HCT116 (cell line): ENCODE measurements at regions not wholly inside any gene's neighbourhood (a gene's known extent, or its start where the extent isn't known, plus 50 kb on each side); places are given as distances from the start of the nearest gene placed in this dataset.

Source experiments
- ATAC-seq: fragments of 200-7000 bp; cut with Tn5 transposase; 2 replicates; pipeline ENCODE4 v1.9.1; 2020; ENCODE audit warnings: mild to moderate bottlenecking, moderate library complexity
- BruUV-seq: library from RNA; stranded (reverse); fragments of 400-500 nt; replicated peaks from 2 replicates; lab custom pipeline; 2021; lab: Mats Ljungman, UMichigan
- CTCF ChIA-PET: fragments of 300-600 bp; sonication (Branson Sonifier 250); formaldehyde crosslinking; loops from one replicate; lab custom pipeline; 2021; ENCODE audit warnings: antibody characterized with exemption; lab: Charles Lee
- POLR2A ChIA-PET: fragments of 300-600, 350-600 bp; sonication (Branson Sonifier 250); formaldehyde crosslinking; loops from one replicate; lab custom pipeline; 2021; ENCODE audit warnings: antibody characterized with exemption; lab: Charles Lee
- RAD21 ChIA-PET, 2 experiments: fragments of 300-600 bp; sonication (Branson Sonifier 250); formaldehyde crosslinking; loops; one replicate each; lab custom pipeline; 2023; ENCODE audit warnings: low total read pairs in 2 of 2; ENCODE audit not compliant: uncharacterized antibody in 2 of 2, unreplicated experiment in 2 of 2, low non-redundant PET in 1 of 2; lab: Charles Lee
- DNase-seq: peaks from one replicate; pipeline ENCODE4 v3.0.0-alpha.2; 2010; ENCODE audit warnings: low read depth, low spot score
- H2AFZ ChIP-seq: fragments of 200-600 bp; shearing (Covaris generic), sonication (generic); 2 replicates; pipeline ENCODE4 v1.6.1; 2017; ENCODE audit warnings: low read depth, mixed run types, mixed read lengths, antibody characterized with exemption, low read length; ENCODE audit not compliant: poor library complexity, severe bottlenecking
- H3K27ac ChIP-seq: 2 replicates; pipeline ENCODE4 v1.5.1; 2012; ENCODE audit warnings: low read depth, low read length
- H3K27me3 ChIP-seq: fragments of 200-600 bp; sonication (generic); 2 replicates; pipeline ENCODE4 v1.6.1; 2016; ENCODE audit warnings: mixed run types, low read length, mixed read lengths; ENCODE audit not compliant: insufficient read depth
- H3K36me3 ChIP-seq, 2 experiments: fragments of 200-500 bp in 1 of 2; fragments of 200-600 bp in 1 of 2; sonication (Bioruptor generic) in 1 of 2; sonication (generic) in 1 of 2; 2 replicates each; pipeline versions ENCODE4 v1.5.1 to v1.6.1; 2014 to 2016; ENCODE audit warnings: low read length in 2 of 2, inconsistent platforms in 1 of 2, mixed read lengths in 1 of 2, mixed run types in 1 of 2; ENCODE audit not compliant: insufficient read depth in 2 of 2, control insufficient read depth in 1 of 2
- H3K4me1 ChIP-seq, 2 experiments: fragments of 200-600 bp in 1 of 2; sonication (generic) in 1 of 2; 2 replicates each; pipeline versions ENCODE4 v1.5.1 to v1.6.1; 2012 to 2017; ENCODE audit warnings: low read length in 2 of 2, inconsistent platforms in 1 of 2, mild to moderate bottlenecking in 1 of 2, mixed read lengths in 1 of 2, mixed run types in 1 of 2, moderate library complexity in 1 of 2; ENCODE audit not compliant: insufficient read depth in 2 of 2, control insufficient read depth in 1 of 2
- H3K4me2 ChIP-seq: fragments of 200-600 bp; sonication (generic); 2 replicates; pipeline ENCODE4 v1.6.1; 2017; ENCODE audit warnings: mixed run types, low read length, mixed read lengths
- H3K4me3 ChIP-seq, 2 experiments: fragments of 200-600 bp in 1 of 2; sonication (generic) in 1 of 2; replicated peaks in 1 of 2; 2 replicates each; pipeline ENCODE4 v1.5.1; 2011 to 2016; ENCODE audit warnings: low read length in 2 of 2, control low read depth in 1 of 2, low read depth in 1 of 2, mild to moderate bottlenecking in 1 of 2, mixed read lengths in 1 of 2, mixed run types in 1 of 2
- H3K79me2 ChIP-seq: fragments of 200-600 bp; sonication (generic); 2 replicates; pipeline ENCODE4 v1.6.1; 2017; ENCODE audit warnings: mild to moderate bottlenecking, mixed run types, low read length, moderate library complexity, mixed read lengths; ENCODE audit not compliant: insufficient read depth
- H3K9ac ChIP-seq: fragments of 200-600 bp; sonication (generic); 2 replicates; pipeline ENCODE4 v1.6.1; 2016; ENCODE audit warnings: low read length, mixed read lengths
- H3K9me2 ChIP-seq: fragments of 200-600 bp; sonication (generic), shearing (Covaris generic); 2 replicates; pipeline ENCODE4 v1.6.1; 2017; ENCODE audit warnings: mixed run types, mild to moderate bottlenecking, moderate library complexity; ENCODE audit not compliant: insufficient read depth
- H3K9me3 ChIP-seq, 2 experiments: fragments of 200-500 bp in 1 of 2; fragments of 200-600 bp in 1 of 2; sonication (Bioruptor generic) in 1 of 2; sonication (generic) in 1 of 2; 2 replicates each; pipeline ENCODE4 v1.6.1; 2014 to 2017; ENCODE audit warnings: low read length in 2 of 2, mixed read lengths in 2 of 2, inconsistent platforms in 1 of 2, low read depth in 1 of 2, mild to moderate bottlenecking in 1 of 2, mixed run types in 1 of 2, moderate library complexity in 1 of 2; ENCODE audit not compliant: control insufficient read depth in 1 of 2, insufficient read depth in 1 of 2
- H4K20me1 ChIP-seq: fragments of 200-600 bp; sonication (generic), shearing (Covaris generic); 2 replicates; pipeline ENCODE4 v1.6.1; 2017; ENCODE audit warnings: mixed run types, mild to moderate bottlenecking, moderate library complexity; ENCODE audit not compliant: insufficient read depth
- ATF3 ChIP-seq: IDR thresholded peaks from 2 replicates; pipeline ENCODE4 v1.6.1; 2012
- CBX3 ChIP-seq: IDR thresholded peaks from 2 replicates; pipeline ENCODE4 v1.6.1; 2012; ENCODE audit warnings: low read depth
- CEBPB ChIP-seq: IDR thresholded peaks from 2 replicates; pipeline ENCODE4 v1.6.1; 2012; ENCODE audit warnings: low read depth
- EZH2 ChIP-seq: fragments of 200-600 bp; sonication (generic); IDR thresholded peaks from 2 replicates; pipeline ENCODE4 v1.6.1; 2017; ENCODE audit warnings: antibody characterized with exemption, mixed run types
- FOSL1 ChIP-seq: IDR thresholded peaks from 2 replicates; pipeline ENCODE4 v1.6.1; 2012; ENCODE audit warnings: low read depth
- JUND ChIP-seq: IDR thresholded peaks from 2 replicates; pipeline ENCODE4 v1.6.1; 2012
- MAX ChIP-seq: IDR thresholded peaks from 2 replicates; pipeline ENCODE4 v1.6.1; 2012
- POLR2A ChIP-seq: IDR thresholded peaks from 2 replicates; pipeline ENCODE4 v1.7.0; 2011; ENCODE audit warnings: borderline replicate concordance; ENCODE audit not compliant: insufficient read depth, insufficient read length; ENCODE audit errors: extremely low read depth
- POLR2AphosphoS5 ChIP-seq: IDR thresholded peaks from 2 replicates; pipeline ENCODE4 v1.6.1; 2011; ENCODE audit warnings: mild to moderate bottlenecking, low read depth, low read length, moderate library complexity
- RAD21 ChIP-seq: IDR thresholded peaks from 2 replicates; pipeline ENCODE4 v1.6.1; 2012; ENCODE audit warnings: low read depth, mild to moderate bottlenecking
- SIN3A ChIP-seq: IDR thresholded peaks from 2 replicates; pipeline ENCODE4 v1.6.1; 2012; ENCODE audit warnings: low read depth
- SP1 ChIP-seq: IDR thresholded peaks from 2 replicates; pipeline ENCODE4 v1.6.1; 2012; ENCODE audit warnings: low read depth
- SRF ChIP-seq: IDR thresholded peaks from 2 replicates; pipeline ENCODE4 v1.6.1; 2012; ENCODE audit warnings: low read depth
- TCF7L2 ChIP-seq: IDR thresholded peaks from 2 replicates; pipeline ENCODE4 v1.7.0; 2011; ENCODE audit warnings: borderline replicate concordance, inconsistent platforms; ENCODE audit not compliant: insufficient read depth, insufficient read length; ENCODE audit errors: extremely low read depth
- ZBTB33 ChIP-seq: IDR thresholded peaks from 2 replicates; pipeline ENCODE4 v1.6.1; 2011; ENCODE audit warnings: mild to moderate bottlenecking, low read length, moderate library complexity; ENCODE audit not compliant: insufficient replicate concordance; ENCODE audit errors: extremely low read depth
- ZFX ChIP-seq: fragments of 450-650 bp; IDR thresholded peaks from 2 replicates; pipeline ENCODE4 v1.6.1; 2017
- ZNF274 ChIP-seq: fragments of 200-500 bp; sonication (Bioruptor generic); IDR thresholded peaks from 2 replicates; pipeline ENCODE4 v1.6.1; 2014; ENCODE audit warnings: mild to moderate bottlenecking, low read depth, low read length, inconsistent platforms
- intact Hi-C: fragments of 100-400 bp; cut with micrococcal nuclease; formaldehyde crosslinking; loops from 2 replicates; pipeline ENCODE4 v1.10.0; 2022

- no peaks in the 10 kb centered on the region for H3K4me1 ChIP-seq
- no peak for DNase-seq
- no peak for TF ChIP-seq RAD21
- TF ChIP-seq CEBPB, result no peak
- no peak for TF ChIP-seq POLR2A
- no peak for TF ChIP-seq SIN3A
- no peak for TF ChIP-seq EZH2
- no peak for TF ChIP-seq CBX3
- TF ChIP-seq ATF3, result no peak
- no peak for TF ChIP-seq FOSL1
- no peak for TF ChIP-seq TCF7L2
- TF ChIP-seq JUND, result no peak
- no peak for TF ChIP-seq POLR2AphosphoS5
- TF ChIP-seq SP1, result no peak
- TF ChIP-seq ZNF274, result no peak
- TF ChIP-seq ZFX, result no peak
- TF ChIP-seq MAX, result no peak
- no peak for TF ChIP-seq ZBTB33
- no peak for TF ChIP-seq SRF
- TF ChIP-seq, all 23 proteins: peak for 0
- H3K36me3 ChIP-seq, result no peaks in the 10 kb centered on the region
- RAD21 ChIA-PET, result no interaction called here
- H3K4me2 ChIP-seq, result no peak overlapping the region
- intact Hi-C loops, result no loop called here
- H4K20me1 ChIP-seq, result no peaks in the 10 kb centered on the region
- no peaks in the 10 kb centered on the region for H3K27me3 ChIP-seq
- H2AFZ ChIP-seq, result no peak overlapping the region
- no peak for ATAC-seq
- H3K9ac ChIP-seq, result no peak overlapping the region
- no peaks in the 10 kb centered on the region for H3K9me2 ChIP-seq
- H3K9me3 ChIP-seq, result no peaks in the 10 kb centered on the region
- H3K79me2 ChIP-seq, result no peaks in the 10 kb centered on the region
- CTCF ChIA-PET, result no interaction called here
- POLR2A ChIA-PET, result no interaction called here
- H3K4me3 ChIP-seq, result no peak overlapping the region
- no TSS peak for BruUV-seq
- no peak overlapping the region for H3K27ac ChIP-seq
These were observed 437.4 kb downstream of the EPHA4 start for GRCh38 chr2:221134718-221135117.
